ENCODE measurements at regions not wholly inside any gene's neighbourhood (a gene's known extent, or its start where the extent isn't known, plus 50 kb on each side); places are given as distances from the start of the nearest gene placed in this dataset.

GRCh38 chr6:113629975-113630737, 227.0 kb upstream of the MARCKS start (continued):
- TF ChIP-seq RAD21 (IDR thresholded peaks at IDR 0.05; ENCODE audit: low read depth) (no peak), ZNF274 (IDR thresholded peaks at IDR 0.05; ENCODE audit: low read depth, low read length) (no peak), CBX3 (IDR thresholded peaks at IDR 0.05; ENCODE audit: low read depth) (no peak)
- TF ChIP-seq, protein P1, sequence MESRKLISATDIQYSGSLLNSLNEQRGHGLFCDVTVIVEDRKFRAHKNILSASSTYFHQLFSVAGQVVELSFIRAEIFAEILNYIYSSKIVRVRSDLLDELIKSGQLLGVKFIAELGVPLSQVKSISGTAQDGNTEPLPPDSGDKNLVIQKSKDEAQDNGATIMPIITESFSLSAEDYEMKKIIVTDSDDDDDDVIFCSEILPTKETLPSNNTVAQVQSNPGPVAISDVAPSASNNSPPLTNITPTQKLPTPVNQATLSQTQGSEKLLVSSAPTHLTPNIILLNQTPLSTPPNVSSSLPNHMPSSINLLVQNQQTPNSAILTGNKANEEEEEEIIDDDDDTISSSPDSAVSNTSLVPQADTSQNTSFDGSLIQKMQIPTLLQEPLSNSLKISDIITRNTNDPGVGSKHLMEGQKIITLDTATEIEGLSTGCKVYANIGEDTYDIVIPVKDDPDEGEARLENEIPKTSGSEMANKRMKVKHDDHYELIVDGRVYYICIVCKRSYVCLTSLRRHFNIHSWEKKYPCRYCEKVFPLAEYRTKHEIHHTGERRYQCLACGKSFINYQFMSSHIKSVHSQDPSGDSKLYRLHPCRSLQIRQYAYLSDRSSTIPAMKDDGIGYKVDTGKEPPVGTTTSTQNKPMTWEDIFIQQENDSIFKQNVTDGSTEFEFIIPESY (IDR thresholded peaks at IDR 0.05; ENCODE audit: extremely low read depth, insufficient replicate concordance, low read length): no peak

DNA sequence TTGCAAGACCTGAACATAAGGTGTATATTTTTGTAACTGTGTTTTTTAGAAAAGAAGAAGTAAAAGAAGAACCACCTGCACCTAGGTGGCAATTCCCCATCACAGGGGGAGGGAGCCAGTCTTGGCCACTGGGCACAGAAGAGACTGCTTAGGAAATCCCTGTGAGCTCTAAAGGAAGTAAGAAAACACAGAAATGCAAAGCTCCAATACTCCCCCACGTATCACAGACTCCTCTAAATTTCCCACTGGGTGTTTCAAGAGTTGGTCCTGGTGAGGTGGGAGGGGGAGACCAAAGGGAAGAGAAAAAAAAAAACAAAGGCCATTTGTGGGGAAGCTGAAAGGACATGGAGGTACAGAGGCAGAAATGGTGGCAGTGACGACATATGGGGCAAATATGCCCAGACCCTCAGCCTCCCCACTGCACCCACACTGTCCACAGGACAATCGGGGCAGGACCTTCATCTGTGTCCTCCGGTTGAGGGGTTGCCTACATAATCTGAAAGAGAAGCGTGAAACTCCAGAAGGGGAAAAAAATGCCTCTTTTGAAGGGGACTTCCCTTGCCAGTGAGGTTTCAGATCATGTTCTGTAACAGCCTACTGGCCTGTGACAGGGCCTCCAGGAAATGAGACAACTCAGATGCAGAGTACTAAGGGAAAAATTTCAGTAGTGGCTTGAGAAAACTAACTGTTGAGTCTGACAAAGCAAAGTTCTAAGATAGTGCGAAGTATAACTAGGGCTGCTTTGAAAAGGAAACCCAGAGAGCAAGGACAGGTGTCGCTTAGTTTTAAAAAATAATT, 226.2 kb upstream of the MARCKS start:
- Histone ChIP-seq H3K27ac (ENCODE audit: low read depth, low read length) (no peak overlapping the region), H3K36me3 (ENCODE audit: control insufficient read depth in 1 of 2, insufficient read depth in 2 of 2, low read length in 2 of 2) (no peaks in the 10 kb centered on the region), H3K4me1 (ENCODE audit: control insufficient read depth in 1 of 2, insufficient read depth in 2 of 2, low read length in 2 of 2) (peaks cover 11 to 27% of the 10 kb centered on the region in 2 experiments), H2AFZ (ENCODE audit: low read depth, low read length, poor library complexity, severe bottlenecking) (peak overlapping the region; percentile 20), H3K79me2 (ENCODE audit: insufficient read depth, low read length) (no peaks in the 10 kb centered on the region), H3K4me3 (replicated peaks in 1 of 2; ENCODE audit: low read depth in 1 of 2, low read length in 2 of 2) (no peak overlapping the region), H3K9me3 (ENCODE audit: control insufficient read depth in 1 of 2, insufficient read depth in 1 of 2, low read depth in 1 of 2, low read length in 2 of 2) (no peaks in the 10 kb centered on the region), H4K20me1 (ENCODE audit: insufficient read depth) (no peaks in the 10 kb centered on the region), H3K9me2 (ENCODE audit: insufficient read depth) (no peaks in the 10 kb centered on the region), H3K9ac (ENCODE audit: low read length) (no peak overlapping the region), H3K4me2 (ENCODE audit: low read length) (no peak overlapping the region), H3K27me3 (ENCODE audit: insufficient read depth, low read length) (no peaks in the 10 kb centered on the region)
- ChIA-PET POLR2A (no interaction called here), RAD21 (ENCODE audit: low non-redundant PET in 1 of 2, low total read pairs in 2 of 2, uncharacterized antibody in 2 of 2, unreplicated experiment in 2 of 2) (interaction anchor here in 1 of 2 experiments (0.6 kb wide), 1 partner anchor 12 kb away, joined by 3 read pairs; no protein-coding TSS in a partner anchor), CTCF (no interaction called here)
- ATAC-seq: no peak
- no TSS peak for BruUV-seq (replicated peaks)
- no peak for DNase-seq (ENCODE audit: low read depth, low spot score)
- TF ChIP-seq TCF7L2 (IDR thresholded peaks at IDR 0.05; ENCODE audit: borderline replicate concordance, extremely low read depth, insufficient read depth, insufficient read length): no peak
- no peak for TF ChIP-seq ZFX (IDR thresholded peaks at IDR 0.05)
- no peak for TF ChIP-seq EZH2 (IDR thresholded peaks at IDR 0.05)
- no peak for TF ChIP-seq FOSL1 (IDR thresholded peaks at IDR 0.05; ENCODE audit: low read depth)
- no peak for TF ChIP-seq SRF (IDR thresholded peaks at IDR 0.05; ENCODE audit: low read depth)
- no peak for TF ChIP-seq ELF1 (IDR thresholded peaks at IDR 0.05; ENCODE audit: borderline replicate concordance, low read depth)
- TF ChIP-seq SP1 (IDR thresholded peaks at IDR 0.05; ENCODE audit: low read depth): no peak
- intact Hi-C loops (cut with micrococcal nuclease): loop anchor here (5.0 kb wide), 1 partner anchor 226 kb away; the partner anchor contains the start of gene MARCKS
